Liver (tissue), 3 donors: ENCODE measurements at regions not wholly inside any gene's neighbourhood (a gene's known extent, or its start where the extent isn't known, plus 50 kb on each side); places are given as distances from the start of the nearest gene placed in this dataset.

Experiments
- CTCF ChIP-seq: fragments of 150-350 bp; IDR thresholded peaks from 2 replicates; pipeline ENCODE4 v1.5.1; 2017; ENCODE audit warnings: improper control_type of control experiment, low read depth, low read length; ENCODE audit not compliant: missing input control
- EGR1 ChIP-seq, 2 donors: IDR thresholded peaks; 2 replicates each; pipeline ENCODE4 v1.6.1; 2016 to 2018; ENCODE audit warnings: antibody characterized with exemption in 2 of 2, low read depth in 2 of 2
- FOXA1 ChIP-seq: IDR thresholded peaks from 2 replicates; pipeline ENCODE4 v1.6.1; 2016; ENCODE audit warnings: antibody characterized with exemption
- GABPA ChIP-seq, 2 donors: IDR thresholded peaks in 1 of 2; conservative IDR thresholded peaks in 1 of 2; 2 replicates each; pipeline ENCODE4 v1.6.1; 2016; ENCODE audit warnings: antibody characterized with exemption in 2 of 2, mild to moderate bottlenecking in 1 of 2, moderate library complexity in 1 of 2
- HNF4G ChIP-seq: IDR thresholded peaks from 2 replicates; pipeline ENCODE4 v1.6.1; 2016; ENCODE audit warnings: antibody characterized with exemption
- JUND ChIP-seq, 2 donors: IDR thresholded peaks; 2 replicates each; pipeline ENCODE4 v1.6.1; 2016; ENCODE audit warnings: antibody characterized with exemption in 2 of 2
- NR2F2 ChIP-seq: IDR thresholded peaks from 2 replicates; pipeline ENCODE4 v1.6.1; 2016; ENCODE audit warnings: antibody characterized with exemption
- RAD21 ChIP-seq, 2 donors: IDR thresholded peaks; 2 replicates each; pipeline ENCODE4 v1.6.1; 2016; ENCODE audit warnings: antibody characterized with exemption in 2 of 2, mild to moderate bottlenecking in 2 of 2
- SP1 ChIP-seq: IDR thresholded peaks from 2 replicates; pipeline ENCODE4 v1.6.1; 2018; ENCODE audit warnings: antibody characterized with exemption, mild to moderate bottlenecking
- YY1 ChIP-seq: IDR thresholded peaks from 2 replicates; pipeline ENCODE4 v1.6.1; 2016; ENCODE audit warnings: antibody characterized with exemption, mild to moderate bottlenecking
- TF ChIP-seq, protein P1 (sequence below): IDR thresholded peaks from 2 replicates; pipeline ENCODE4 v1.6.1; 2016; ENCODE audit warnings: antibody characterized with exemption, mild to moderate bottlenecking
- TF ChIP-seq, protein P2 (sequence below): IDR thresholded peaks from 2 replicates; pipeline ENCODE4 v1.6.1; 2016; ENCODE audit warnings: antibody characterized with exemption
- TF ChIP-seq, protein P3 (sequence below): IDR thresholded peaks from 2 replicates; pipeline ENCODE4 v1.6.1; 2016; ENCODE audit warnings: antibody characterized with exemption
- donor health status: healthy.
- donor health status: healthy.

DNA sequence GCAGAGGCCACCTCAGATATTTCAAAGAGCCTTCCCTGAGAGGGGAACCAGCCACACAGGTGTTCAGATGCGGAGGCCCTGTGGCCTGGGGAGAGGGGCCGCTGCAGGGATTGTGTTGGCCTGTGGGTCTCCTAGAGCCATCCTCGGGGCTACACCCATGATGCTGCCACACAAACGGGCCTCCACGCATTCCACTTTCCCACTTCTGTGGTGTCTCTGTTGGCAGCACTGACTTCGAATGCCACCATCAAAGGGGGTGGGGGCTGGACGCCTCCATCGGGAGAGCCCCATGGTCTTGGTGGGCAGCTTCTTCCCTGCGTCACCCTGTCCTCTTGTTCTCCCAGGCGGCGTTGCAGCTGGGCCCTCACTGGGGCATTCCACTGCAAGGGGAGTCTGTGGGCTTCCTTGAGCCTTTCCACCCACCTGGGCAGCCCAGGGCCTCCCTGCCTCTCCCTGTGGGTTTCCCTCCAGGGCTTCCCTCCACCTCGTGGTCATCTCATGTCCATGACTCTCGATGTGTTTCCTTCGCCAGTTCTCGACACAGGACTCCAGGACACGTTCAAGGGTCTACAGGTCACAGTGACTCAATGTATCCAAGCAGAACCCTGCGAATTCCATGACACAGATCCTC is 145.5 kb downstream of the ERMARD start:
- TF ChIP-seq CTCF (no peak), GABPA (IDR thresholded peaks at IDR 0.05 in 1 of 2, conservative IDR thresholded peaks at IDR 0.05 in 1 of 2) (no peak), NR2F2 (no peak), FOXA1 (no peak), JUND (IDR thresholded peaks at IDR 0.05) (no peak), YY1 (no peak), RAD21 (IDR thresholded peaks at IDR 0.05) (no peak), EGR1 (IDR thresholded peaks at IDR 0.05; ENCODE audit: low read depth in 2 of 2) (no peak), SP1 (no peak), HNF4G (no peak)
- TF ChIP-seq, protein P1, sequence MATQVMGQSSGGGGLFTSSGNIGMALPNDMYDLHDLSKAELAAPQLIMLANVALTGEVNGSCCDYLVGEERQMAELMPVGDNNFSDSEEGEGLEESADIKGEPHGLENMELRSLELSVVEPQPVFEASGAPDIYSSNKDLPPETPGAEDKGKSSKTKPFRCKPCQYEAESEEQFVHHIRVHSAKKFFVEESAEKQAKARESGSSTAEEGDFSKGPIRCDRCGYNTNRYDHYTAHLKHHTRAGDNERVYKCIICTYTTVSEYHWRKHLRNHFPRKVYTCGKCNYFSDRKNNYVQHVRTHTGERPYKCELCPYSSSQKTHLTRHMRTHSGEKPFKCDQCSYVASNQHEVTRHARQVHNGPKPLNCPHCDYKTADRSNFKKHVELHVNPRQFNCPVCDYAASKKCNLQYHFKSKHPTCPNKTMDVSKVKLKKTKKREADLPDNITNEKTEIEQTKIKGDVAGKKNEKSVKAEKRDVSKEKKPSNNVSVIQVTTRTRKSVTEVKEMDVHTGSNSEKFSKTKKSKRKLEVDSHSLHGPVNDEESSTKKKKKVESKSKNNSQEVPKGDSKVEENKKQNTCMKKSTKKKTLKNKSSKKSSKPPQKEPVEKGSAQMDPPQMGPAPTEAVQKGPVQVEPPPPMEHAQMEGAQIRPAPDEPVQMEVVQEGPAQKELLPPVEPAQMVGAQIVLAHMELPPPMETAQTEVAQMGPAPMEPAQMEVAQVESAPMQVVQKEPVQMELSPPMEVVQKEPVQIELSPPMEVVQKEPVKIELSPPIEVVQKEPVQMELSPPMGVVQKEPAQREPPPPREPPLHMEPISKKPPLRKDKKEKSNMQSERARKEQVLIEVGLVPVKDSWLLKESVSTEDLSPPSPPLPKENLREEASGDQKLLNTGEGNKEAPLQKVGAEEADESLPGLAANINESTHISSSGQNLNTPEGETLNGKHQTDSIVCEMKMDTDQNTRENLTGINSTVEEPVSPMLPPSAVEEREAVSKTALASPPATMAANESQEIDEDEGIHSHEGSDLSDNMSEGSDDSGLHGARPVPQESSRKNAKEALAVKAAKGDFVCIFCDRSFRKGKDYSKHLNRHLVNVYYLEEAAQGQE, result no peak
- TF ChIP-seq, protein P2, sequence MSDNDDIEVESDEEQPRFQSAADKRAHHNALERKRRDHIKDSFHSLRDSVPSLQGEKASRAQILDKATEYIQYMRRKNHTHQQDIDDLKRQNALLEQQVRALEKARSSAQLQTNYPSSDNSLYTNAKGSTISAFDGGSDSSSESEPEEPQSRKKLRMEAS, result no peak
- TF ChIP-seq, protein P3, sequence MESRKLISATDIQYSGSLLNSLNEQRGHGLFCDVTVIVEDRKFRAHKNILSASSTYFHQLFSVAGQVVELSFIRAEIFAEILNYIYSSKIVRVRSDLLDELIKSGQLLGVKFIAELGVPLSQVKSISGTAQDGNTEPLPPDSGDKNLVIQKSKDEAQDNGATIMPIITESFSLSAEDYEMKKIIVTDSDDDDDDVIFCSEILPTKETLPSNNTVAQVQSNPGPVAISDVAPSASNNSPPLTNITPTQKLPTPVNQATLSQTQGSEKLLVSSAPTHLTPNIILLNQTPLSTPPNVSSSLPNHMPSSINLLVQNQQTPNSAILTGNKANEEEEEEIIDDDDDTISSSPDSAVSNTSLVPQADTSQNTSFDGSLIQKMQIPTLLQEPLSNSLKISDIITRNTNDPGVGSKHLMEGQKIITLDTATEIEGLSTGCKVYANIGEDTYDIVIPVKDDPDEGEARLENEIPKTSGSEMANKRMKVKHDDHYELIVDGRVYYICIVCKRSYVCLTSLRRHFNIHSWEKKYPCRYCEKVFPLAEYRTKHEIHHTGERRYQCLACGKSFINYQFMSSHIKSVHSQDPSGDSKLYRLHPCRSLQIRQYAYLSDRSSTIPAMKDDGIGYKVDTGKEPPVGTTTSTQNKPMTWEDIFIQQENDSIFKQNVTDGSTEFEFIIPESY, result no peak
